ENCODE measurements at regions not wholly inside any gene's neighbourhood (a gene's known extent, or its start where the extent isn't known, plus 50 kb on each side); places are given as distances from the start of the nearest gene placed in this dataset.
"Not testable (repeated sequence)": the region's sequence is repeated elsewhere in the genome, so short reads cannot be mapped to it uniquely, and the experiment has no call there.

GRCh38 chr5:91754990-91755389, 371.9 kb upstream of the ARRDC3 start:
- CTCF ChIA-PET (ENCODE audit: unreplicated experiment): no interaction called here
- DNase-seq (ENCODE audit: low spot score): no peak
- Histone ChIP-seq H3K9me3 (ENCODE audit: low read length) (no peaks in the 10 kb centered on the region), H2AFZ (ENCODE audit: low read length) (no peak overlapping the region), H3K79me2 (ENCODE audit: insufficient read depth, low read depth, low read length) (no peaks in the 10 kb centered on the region), H3K27ac (ENCODE audit: low read depth, low read length, poor library complexity, severe bottlenecking) (no peak overlapping the region), H3K4me3 (ENCODE audit: low read depth, low read length, poor library complexity, severe bottlenecking) (no peak overlapping the region), H3K4me2 (ENCODE audit: low read length) (no peak overlapping the region), H3K9me2 (ENCODE audit: insufficient read depth, low read length) (no peaks in the 10 kb centered on the region), H4K20me1 (ENCODE audit: insufficient read depth, low read length) (no peaks in the 10 kb centered on the region), H3K36me3 (ENCODE audit: insufficient read depth, low read length) (no peaks in the 10 kb centered on the region), H3K4me1 (ENCODE audit: insufficient read depth, low read length, poor library complexity, severe bottlenecking) (no peaks in the 10 kb centered on the region)
- no peak for TF ChIP-seq CTCF (conservative IDR thresholded peaks at IDR 0.05; ENCODE audit: low read length)
- no peak for TF ChIP-seq EZH2phosphoT487 (IDR thresholded peaks at IDR 0.05; ENCODE audit: borderline replicate concordance, low read depth, low read length)
- intact Hi-C loops (cut with micrococcal nuclease; ENCODE audit: unreplicated experiment): no loop called here
- POLR2A ChIA-PET: interaction anchor here (0.6 kb wide), 1 partner anchor 162 kb away, joined by 3 read pairs; no protein-coding TSS in a partner anchor
- no TSS peak for BruUV-seq (replicated peaks)

- H3K4me1 ChIP-seq (ENCODE audit: insufficient read depth, low read length, poor library complexity, severe bottlenecking); H3K79me2 ChIP-seq (ENCODE audit: insufficient read depth, low read depth, low read length); H3K9me2 ChIP-seq (ENCODE audit: insufficient read depth, low read length); H4K20me1 ChIP-seq (ENCODE audit: insufficient read depth, low read length); intact Hi-C loops (cut with micrococcal nuclease; ENCODE audit: unreplicated experiment); H3K36me3 ChIP-seq (ENCODE audit: insufficient read depth, low read length); DNase-seq (ENCODE audit: low spot score); CTCF ChIA-PET (ENCODE audit: unreplicated experiment); H2AFZ ChIP-seq (ENCODE audit: low read length); H3K9me3 ChIP-seq (ENCODE audit: low read length); H3K4me2 ChIP-seq (ENCODE audit: low read length); H3K4me3 ChIP-seq (ENCODE audit: low read depth, low read length, poor library complexity, severe bottlenecking); H3K27ac ChIP-seq (ENCODE audit: low read depth, low read length, poor library complexity, severe bottlenecking); POLR2A ChIA-PET; BruUV-seq (replicated peaks): not testable (repeated sequence)
Observed at GRCh38 chr5:91744470-91744869, 361.4 kb upstream of the ARRDC3 start.

- no peak overlapping the region for H3K4me3 ChIP-seq (ENCODE audit: low read depth, low read length, poor library complexity, severe bottlenecking)
- no TSS peak for BruUV-seq (replicated peaks)
Observed at GRCh38 chr5:91742550-91742949, 359.4 kb upstream of the ARRDC3 start.

More at GRCh38 chr5:91742550-91742949, 359.4 kb upstream of the ARRDC3 start:
- Histone ChIP-seq H3K4me2 (ENCODE audit: low read length) (no peak overlapping the region), H3K9me3 (ENCODE audit: low read length) (no peaks in the 10 kb centered on the region), H3K36me3 (ENCODE audit: insufficient read depth, low read length) (no peaks in the 10 kb centered on the region), H2AFZ (ENCODE audit: low read length) (no peak overlapping the region), H4K20me1 (ENCODE audit: insufficient read depth, low read length) (no peaks in the 10 kb centered on the region), H3K79me2 (ENCODE audit: insufficient read depth, low read depth, low read length) (no peaks in the 10 kb centered on the region), H3K4me1 (ENCODE audit: insufficient read depth, low read length, poor library complexity, severe bottlenecking) (no peaks in the 10 kb centered on the region), H3K27ac (ENCODE audit: low read depth, low read length, poor library complexity, severe bottlenecking) (no peak overlapping the region), H3K9me2 (ENCODE audit: insufficient read depth, low read length) (no peaks in the 10 kb centered on the region)
- POLR2A ChIA-PET: no interaction called here
- no peak for TF ChIP-seq CTCF (conservative IDR thresholded peaks at IDR 0.05; ENCODE audit: low read length)
- TF ChIP-seq EZH2phosphoT487 (IDR thresholded peaks at IDR 0.05; ENCODE audit: borderline replicate concordance, low read depth, low read length): no peak
- DNase-seq (ENCODE audit: low spot score): no peak
- CTCF ChIA-PET (ENCODE audit: unreplicated experiment): no interaction called here
- intact Hi-C loops (cut with micrococcal nuclease; ENCODE audit: unreplicated experiment): no loop called here

Data from OCI-LY7 (cell line).